Activated T-cell treated with anti-CD3 and anti-CD28 coated beads, Interleukin-2, amount 50 U/mL, for 1 hour (primary cell): ENCODE measurements at regions not wholly inside any gene's neighbourhood (a gene's known extent, or its start where the extent isn't known, plus 50 kb on each side); places are given as distances from the start of the nearest gene placed in this dataset.
"Not testable (repeated sequence)": the region's sequence is repeated elsewhere in the genome, so short reads cannot be mapped to it uniquely, and the experiment has no call there.

ENCODE experiments used
- DNase-seq: peaks from one replicate; pipeline ENCODE4 v3.0.0-alpha.2; 2020

DNA sequence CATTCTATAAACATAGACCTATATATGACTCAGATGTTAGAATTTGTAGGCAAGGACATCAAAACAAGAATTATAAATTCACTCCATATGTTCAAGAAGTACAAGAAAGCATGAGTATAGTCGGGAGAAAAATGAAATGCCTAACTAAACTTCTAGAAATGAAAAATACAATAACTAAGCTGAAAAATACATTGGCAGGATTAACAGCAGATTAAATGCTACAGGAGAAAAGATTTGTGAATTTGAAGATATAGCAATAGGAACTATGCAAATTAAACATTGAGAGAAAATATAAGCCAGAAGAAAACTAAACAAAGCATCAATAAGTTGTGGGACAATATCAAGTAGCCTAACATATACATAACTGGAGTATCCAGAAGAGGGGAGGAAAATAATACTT is 55.3 kb upstream of the PRSS3 start:
- no peak for DNase-seq

DNA sequence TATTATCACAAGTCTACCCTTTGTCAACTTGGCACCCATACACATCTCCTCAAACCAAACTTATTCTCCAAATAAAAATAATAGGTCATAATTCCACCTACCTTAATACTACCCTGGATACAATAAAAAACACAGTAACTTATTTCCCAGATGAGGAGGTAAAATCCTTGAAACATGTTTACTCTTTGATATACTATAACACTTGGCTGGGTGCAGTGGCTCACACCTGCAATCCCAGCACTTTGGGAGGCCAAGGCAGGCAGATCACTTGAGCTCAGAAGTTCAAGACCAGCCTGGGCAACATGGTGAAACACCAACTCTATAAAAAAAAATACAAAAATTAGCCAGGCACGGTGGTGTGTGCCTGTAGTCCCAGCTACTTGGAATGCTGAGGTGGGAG is 54.4 kb upstream of the PRSS3 start:
- not testable (repeated sequence) for DNase-seq

DNA sequence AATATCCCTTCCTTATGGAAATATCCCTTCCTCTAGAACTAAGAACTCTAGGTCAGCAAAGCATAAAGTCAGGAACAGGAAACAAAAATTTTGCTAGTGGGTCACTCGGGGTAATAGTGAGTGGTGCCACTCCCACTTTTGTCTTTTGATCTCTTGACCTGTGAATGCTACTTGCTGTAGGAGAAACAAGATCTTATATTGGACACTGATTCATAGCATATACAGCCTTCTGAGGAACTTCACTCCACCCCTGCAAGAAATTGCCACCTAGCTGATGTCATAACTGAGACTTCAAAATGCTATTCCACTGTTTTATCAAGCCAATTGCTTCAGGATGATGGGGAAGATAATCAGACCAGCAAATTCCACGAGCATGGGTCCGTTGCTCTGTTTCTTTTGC is 53.3 kb upstream of the PRSS3 start:
- DNase-seq, result no peak

DNA sequence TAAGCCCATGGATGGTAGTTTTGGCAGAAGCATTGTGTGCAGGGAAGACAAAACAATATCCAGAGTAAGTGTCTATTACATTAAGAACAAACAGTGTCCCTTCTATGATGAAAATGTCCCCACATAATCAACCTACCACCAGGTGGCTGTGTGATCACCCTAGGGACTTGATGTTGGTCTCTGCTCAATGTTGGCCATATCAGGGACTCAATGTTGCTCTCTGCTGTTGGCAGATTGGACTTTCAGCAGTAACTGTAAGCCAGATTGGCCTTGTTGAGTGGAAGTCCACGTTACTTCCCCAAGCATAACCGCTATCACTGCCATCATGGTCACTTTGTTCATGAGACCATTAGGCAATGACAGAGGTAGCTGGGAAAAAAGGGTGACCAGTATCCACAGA is 52.8 kb upstream of the PRSS3 start:
- DNase-seq, result no peak
